GM23338 (cell line): ENCODE measurements at regions not wholly inside any gene's neighbourhood (a gene's known extent, or its start where the extent isn't known, plus 50 kb on each side); places are given as distances from the start of the nearest gene placed in this dataset.

ENCODE experiments used
- ATAC-seq: fragments of 200-7000 bp; cut with Tn5 transposase; 3 replicates; pipeline ENCODE4 v1.9.1; 2020
- DNase-seq: peaks from one replicate; pipeline ENCODE4 v3.0.0-alpha.2; 2015; ENCODE audit warnings: low spot score
- H2AFZ ChIP-seq: fragments of 200-600 bp; sonication (generic); 2 replicates; pipeline ENCODE4 v1.8.0; 2016; ENCODE audit warnings: antibody characterized with exemption, mild to moderate bottlenecking, moderate library complexity
- H3F3A ChIP-seq: fragments of 200-600 bp; sonication (generic); replicated peaks from 2 replicates; pipeline ENCODE4 v1.8.0; 2017; ENCODE audit warnings: antibody characterized with exemption, mixed run types, low read depth
- H3K27ac ChIP-seq: fragments of 200-600 bp; sonication (generic); 2 replicates; pipeline ENCODE4 v1.6.1; 2016; ENCODE audit warnings: low read depth
- H3K27me3 ChIP-seq: fragments of 200-600 bp; sonication (generic); 2 replicates; pipeline ENCODE4 v1.8.0; 2016; ENCODE audit warnings: mild to moderate bottlenecking, mixed run types, moderate library complexity; ENCODE audit not compliant: insufficient read depth
- H3K36me3 ChIP-seq: fragments of 200-600 bp; sonication (generic); 2 replicates; pipeline ENCODE4 v1.8.0; 2016; ENCODE audit warnings: mild to moderate bottlenecking; ENCODE audit not compliant: insufficient read depth
- H3K4me1 ChIP-seq: fragments of 200-600 bp; sonication (generic); 2 replicates; pipeline ENCODE4 v1.8.0; 2016; ENCODE audit warnings: mild to moderate bottlenecking, moderate library complexity; ENCODE audit not compliant: insufficient read depth
- H3K4me2 ChIP-seq: fragments of 200-600 bp; sonication (generic); 2 replicates; pipeline ENCODE4 v1.7.1; 2017; ENCODE audit warnings: mixed run types
- H3K4me3 ChIP-seq: fragments of 200-600 bp; sonication (generic); 2 replicates; pipeline ENCODE4 v1.6.1; 2016; ENCODE audit warnings: mixed run types
- H3K79me2 ChIP-seq: fragments of 200-600 bp; sonication (generic); replicated peaks from 2 replicates; pipeline ENCODE4 v1.8.0; 2017; ENCODE audit warnings: mild to moderate bottlenecking; ENCODE audit not compliant: insufficient read depth
- H3K9me2 ChIP-seq: fragments of 200-600 bp; sonication (generic); 2 replicates; pipeline ENCODE4 v1.8.0; 2017; ENCODE audit not compliant: insufficient read depth
- H4K20me1 ChIP-seq: fragments of 200-600 bp; sonication (generic); replicated peaks from 2 replicates; pipeline ENCODE4 v1.8.0; 2017; ENCODE audit warnings: mild to moderate bottlenecking; ENCODE audit not compliant: insufficient read depth
- H3K27ac Mint-ChIP-seq: 2 replicates; pipeline ENCODE4 v1.8.0; 2020; ENCODE audit warnings: inconsistent platforms, mild to moderate bottlenecking, moderate library complexity, mixed read lengths
- H3K27me3 Mint-ChIP-seq: 3 replicates; pipeline ENCODE4 v1.8.0; 2022; ENCODE audit warnings: low read depth, mild to moderate bottlenecking, moderate library complexity, mixed read lengths, inconsistent platforms; ENCODE audit not compliant: insufficient read depth, poor library complexity
- H3K36me3 Mint-ChIP-seq: 3 replicates; pipeline ENCODE4 v1.8.0; 2021; ENCODE audit warnings: low read depth, mild to moderate bottlenecking, inconsistent platforms, moderate library complexity, mixed read lengths
- H3K4me1 Mint-ChIP-seq: 3 replicates; pipeline ENCODE4 v1.8.0; 2020; ENCODE audit warnings: mild to moderate bottlenecking, inconsistent platforms, mixed read lengths
- H3K4me3 Mint-ChIP-seq: 3 replicates; pipeline ENCODE4 v1.8.0; 2021; ENCODE audit warnings: moderate library complexity, mild to moderate bottlenecking, inconsistent platforms, mixed read lengths
- H3K9me3 Mint-ChIP-seq: 3 replicates; pipeline ENCODE4 v1.8.0; 2020; ENCODE audit warnings: moderate library complexity, mild to moderate bottlenecking, inconsistent platforms, mixed read lengths
- CREB1 ChIP-seq: fragments of 250-450 bp; sonication (Bioruptor Pico); IDR thresholded peaks from 2 replicates; pipeline ENCODE4 v1.5.0; 2020; ENCODE audit warnings: low read depth, mild to moderate bottlenecking, moderate library complexity
- EZH2 ChIP-seq: fragments of 200-600 bp; sonication (generic); IDR thresholded peaks from one replicate; pipeline ENCODE4 v1.8.0; 2017; ENCODE audit warnings: antibody characterized with exemption, mild to moderate bottlenecking, low read depth; ENCODE audit not compliant: unreplicated experiment
- EZH2phosphoT487 ChIP-seq: fragments of 200-600 bp; sonication (generic); IDR thresholded peaks from one replicate; pipeline ENCODE4 v1.8.1; 2018; ENCODE audit warnings: antibody characterized with exemption; ENCODE audit not compliant: unreplicated experiment
- JUNB ChIP-seq: IDR thresholded peaks from one replicate; pipeline ENCODE4 v1.6.1; 2016; ENCODE audit warnings: antibody characterized with exemption; ENCODE audit not compliant: unreplicated experiment
- NANOG ChIP-seq: IDR thresholded peaks from 2 replicates; pipeline ENCODE4 v1.6.1; 2016; ENCODE audit warnings: antibody characterized with exemption, borderline replicate concordance
- POLR2AphosphoS5 ChIP-seq: IDR thresholded peaks from 2 replicates; pipeline ENCODE4 v1.6.1; 2016; ENCODE audit warnings: antibody characterized with exemption, low read depth
- REST ChIP-seq: IDR thresholded peaks from one replicate; pipeline ENCODE4 v1.6.1; 2018; ENCODE audit warnings: antibody characterized with exemption; ENCODE audit not compliant: unreplicated experiment
- STAT1 ChIP-seq: IDR thresholded peaks from one replicate; pipeline ENCODE4 v1.6.1; 2016; ENCODE audit warnings: antibody characterized with exemption; ENCODE audit not compliant: unreplicated experiment
- ZNF114 ChIP-seq: fragments of 250-450 bp; sonication (Bioruptor Pico); IDR thresholded peaks from 2 replicates; pipeline ENCODE4 v1.5.0; 2020; ENCODE audit warnings: mild to moderate bottlenecking, moderate library complexity
- ZNF331 ChIP-seq: fragments of 250-450 bp; sonication (Bioruptor Pico); IDR thresholded peaks from 2 replicates; pipeline ENCODE4 v1.5.0; 2020; ENCODE audit warnings: low read depth, mild to moderate bottlenecking, moderate library complexity
- ZNF462 ChIP-seq: fragments of 250-450 bp; sonication (Bioruptor Pico); IDR thresholded peaks from 2 replicates; pipeline ENCODE4 v1.5.0; 2020; ENCODE audit warnings: mild to moderate bottlenecking, moderate library complexity
- TF ChIP-seq, protein P1 (sequence below): IDR thresholded peaks from 2 replicates; pipeline ENCODE4 v1.6.1; 2016; ENCODE audit warnings: antibody characterized with exemption
- TF ChIP-seq, protein P2 (sequence below), 2 experiments: fragments of 200-600 bp in 1 of 2; sonication (generic) in 1 of 2; conservative IDR thresholded peaks; 2 replicates each; pipeline versions ENCODE4 v1.5.1 to v1.6.1; 2016 to 2017; ENCODE audit warnings: antibody characterized with exemption in 2 of 2, low read depth in 2 of 2, mild to moderate bottlenecking in 2 of 2, moderate library complexity in 1 of 2

DNA sequence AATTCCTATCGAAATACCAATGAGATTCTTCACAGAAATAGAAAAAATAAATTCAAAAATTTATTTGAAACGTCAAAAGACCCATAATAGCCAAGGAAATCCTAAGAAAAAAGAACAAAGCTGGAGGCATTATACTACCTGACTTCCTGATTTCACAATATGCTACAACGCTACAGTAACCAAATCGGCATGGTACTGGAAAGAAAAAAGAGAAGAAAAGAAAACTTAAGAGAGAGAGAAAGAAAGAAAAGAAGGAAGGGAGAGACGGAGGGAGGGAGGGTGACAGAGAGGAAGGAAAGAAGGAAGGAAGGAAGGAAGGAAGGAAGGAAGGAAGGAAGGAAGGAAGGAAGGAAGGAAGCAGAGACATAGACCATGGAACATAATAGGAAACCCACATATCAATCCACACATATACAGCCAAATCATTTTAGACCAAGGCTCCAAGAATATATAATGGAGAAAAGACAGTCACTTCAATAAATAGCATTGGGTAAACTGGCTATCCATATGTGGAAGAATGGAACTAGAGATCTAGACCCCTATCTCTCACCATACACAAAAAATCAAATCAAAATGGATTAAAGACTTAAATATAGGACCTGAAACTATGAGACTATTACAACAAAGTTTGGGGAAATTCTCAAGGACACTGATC, 118.6 kb upstream of the CNTN4 start:
- H3K27ac ChIP-seq = no peak overlapping the region
- peaks cover 93% of the 10 kb centered on the region for H3K9me3 Mint-ChIP-seq
- no peaks in the 10 kb centered on the region for H4K20me1 ChIP-seq
- H2AFZ ChIP-seq = no peak overlapping the region
- H3K79me2 ChIP-seq = no peaks in the 10 kb centered on the region
- no peaks in the 10 kb centered on the region for H3K36me3 ChIP-seq
- no peaks in the 10 kb centered on the region for H3K4me1 ChIP-seq
- no peaks in the 10 kb centered on the region; the same call in 1 of the 2 replicates for H3K9me2 ChIP-seq
- no peak for DNase-seq
- no peak overlapping the region for H3K4me3 ChIP-seq
- no peak overlapping the region for H3K4me3 Mint-ChIP-seq
- H3K27ac Mint-ChIP-seq = no peak overlapping the region
- H3K27me3 Mint-ChIP-seq = peaks cover 4% of the 10 kb centered on the region
- ATAC-seq = no peak
- H3K4me1 Mint-ChIP-seq = no peaks in the 10 kb centered on the region
- H3F3A ChIP-seq = no peaks in the 10 kb centered on the region
- no peaks in the 10 kb centered on the region for H3K27me3 ChIP-seq
- TF ChIP-seq CREB1 (CRISPR knock-in tag) = no peak
- TF ChIP-seq ZNF331 (CRISPR knock-in tag) = no peak
- no peak for TF ChIP-seq ZNF114
- no peak for TF ChIP-seq POLR2AphosphoS5
- TF ChIP-seq ZNF462 (CRISPR knock-in tag) = no peak
- TF ChIP-seq EZH2 = no peak
- TF ChIP-seq, protein P1, sequence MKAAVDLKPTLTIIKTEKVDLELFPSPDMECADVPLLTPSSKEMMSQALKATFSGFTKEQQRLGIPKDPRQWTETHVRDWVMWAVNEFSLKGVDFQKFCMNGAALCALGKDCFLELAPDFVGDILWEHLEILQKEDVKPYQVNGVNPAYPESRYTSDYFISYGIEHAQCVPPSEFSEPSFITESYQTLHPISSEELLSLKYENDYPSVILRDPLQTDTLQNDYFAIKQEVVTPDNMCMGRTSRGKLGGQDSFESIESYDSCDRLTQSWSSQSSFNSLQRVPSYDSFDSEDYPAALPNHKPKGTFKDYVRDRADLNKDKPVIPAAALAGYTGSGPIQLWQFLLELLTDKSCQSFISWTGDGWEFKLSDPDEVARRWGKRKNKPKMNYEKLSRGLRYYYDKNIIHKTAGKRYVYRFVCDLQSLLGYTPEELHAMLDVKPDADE = no peak
- TF ChIP-seq, protein P2, sequence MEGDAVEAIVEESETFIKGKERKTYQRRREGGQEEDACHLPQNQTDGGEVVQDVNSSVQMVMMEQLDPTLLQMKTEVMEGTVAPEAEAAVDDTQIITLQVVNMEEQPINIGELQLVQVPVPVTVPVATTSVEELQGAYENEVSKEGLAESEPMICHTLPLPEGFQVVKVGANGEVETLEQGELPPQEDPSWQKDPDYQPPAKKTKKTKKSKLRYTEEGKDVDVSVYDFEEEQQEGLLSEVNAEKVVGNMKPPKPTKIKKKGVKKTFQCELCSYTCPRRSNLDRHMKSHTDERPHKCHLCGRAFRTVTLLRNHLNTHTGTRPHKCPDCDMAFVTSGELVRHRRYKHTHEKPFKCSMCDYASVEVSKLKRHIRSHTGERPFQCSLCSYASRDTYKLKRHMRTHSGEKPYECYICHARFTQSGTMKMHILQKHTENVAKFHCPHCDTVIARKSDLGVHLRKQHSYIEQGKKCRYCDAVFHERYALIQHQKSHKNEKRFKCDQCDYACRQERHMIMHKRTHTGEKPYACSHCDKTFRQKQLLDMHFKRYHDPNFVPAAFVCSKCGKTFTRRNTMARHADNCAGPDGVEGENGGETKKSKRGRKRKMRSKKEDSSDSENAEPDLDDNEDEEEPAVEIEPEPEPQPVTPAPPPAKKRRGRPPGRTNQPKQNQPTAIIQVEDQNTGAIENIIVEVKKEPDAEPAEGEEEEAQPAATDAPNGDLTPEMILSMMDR (conservative IDR thresholded peaks at IDR 0.05; ENCODE audit: low read depth in 2 of 2) = no peak
- TF ChIP-seq EZH2phosphoT487 = no peak
- TF ChIP-seq STAT1 = no peak
- TF ChIP-seq REST = no peak
- TF ChIP-seq NANOG = no peak
- TF ChIP-seq JUNB = no peak
- no peak overlapping the region for H3K4me2 ChIP-seq
- H3K36me3 Mint-ChIP-seq = peaks cover 49% of the 10 kb centered on the region
